ENCODE measurements at regions not wholly inside any gene's neighbourhood (a gene's known extent, or its start where the extent isn't known, plus 50 kb on each side); places are given as distances from the start of the nearest gene placed in this dataset.

- H3K9ac ChIP-seq (ENCODE audit: control insufficient read depth, insufficient read depth, low read length): no peak overlapping the region
- DNase-seq (ENCODE audit: low read depth, low spot score) (no peak), ATAC-seq (no peak), FAIRE-seq (no peak)
- TF ChIP-seq BRCA1 (IDR thresholded peaks at IDR 0.05; ENCODE audit: low read depth, low read length): no peak
- H3K27ac ChIP-seq (ENCODE audit: control insufficient read depth, insufficient read depth): no peak overlapping the region
- in situ Hi-C loops (cut with MboI): no loop called here
- RAD21 ChIA-PET (ENCODE audit: unreplicated experiment): no interaction called here
- SMC1A ChIA-PET (ENCODE audit: uncharacterized antibody, unreplicated experiment): no interaction called here
- H3K4me2 ChIP-seq (ENCODE audit: control insufficient read depth, insufficient read depth): no peak overlapping the region
- CTCF ChIA-PET: no interaction called here
- WGBS (ENCODE audit: insufficient coverage, insufficient replicate concordance, low lambda C conversion rate, missing lambda C conversion rate): 35% methylated on average over 4 of the region's 4 CpGs
- no peaks in the 10 kb centered on the region for H3K4me1 ChIP-seq (ENCODE audit: control insufficient read depth, insufficient read depth, low read length)
- H3K9me3 ChIP-seq (replicated peaks; ENCODE audit: control insufficient read depth, insufficient read depth, low read length): no peaks in the 10 kb centered on the region
- H3K79me2 ChIP-seq (ENCODE audit: control insufficient read depth, insufficient read depth, low read length): no peaks in the 10 kb centered on the region
- no TSS peak for BruUV-seq (replicated peaks)
- H3K4me3 ChIP-seq: no peak overlapping the region
- no peaks in the 10 kb centered on the region for H3K36me3 ChIP-seq (ENCODE audit: control insufficient read depth in 2 of 2, insufficient read depth in 2 of 2, low read length in 1 of 2)
- no peak overlapping the region for H2AFZ ChIP-seq (ENCODE audit: control insufficient read depth, low read depth, low read length)
- no peaks in the 10 kb centered on the region for H3K27me3 ChIP-seq (replicated peaks in 1 of 2; ENCODE audit: control insufficient read depth in 2 of 2, insufficient read depth in 2 of 2, low read length in 1 of 2)
- POLR2A ChIA-PET: no interaction called here
- H4K20me1 ChIP-seq (ENCODE audit: control insufficient read depth, insufficient read depth): no peaks in the 10 kb centered on the region
- intact Hi-C loops (cut with micrococcal nuclease; ENCODE audit: unreplicated experiment): no loop called here
Observed at GRCh38 chr3:66720508-66720907, 219.7 kb upstream of the LRIG1 start.

GRCh38 chr3:66722675-66723074, 221.9 kb upstream of the LRIG1 start:
- Histone ChIP-seq H3K27ac (ENCODE audit: control insufficient read depth, insufficient read depth) (no peak overlapping the region), H2AFZ (ENCODE audit: control insufficient read depth, low read depth, low read length) (no peak overlapping the region), H3K36me3 (ENCODE audit: control insufficient read depth in 2 of 2, insufficient read depth in 2 of 2, low read length in 1 of 2) (no peaks in the 10 kb centered on the region), H3K79me2 (ENCODE audit: control insufficient read depth, insufficient read depth, low read length) (no peaks in the 10 kb centered on the region), H3K4me2 (ENCODE audit: control insufficient read depth, insufficient read depth) (no peak overlapping the region), H3K4me3 (no peak overlapping the region), H3K4me1 (ENCODE audit: control insufficient read depth, insufficient read depth, low read length) (no peaks in the 10 kb centered on the region), H4K20me1 (ENCODE audit: control insufficient read depth, insufficient read depth) (no peaks in the 10 kb centered on the region), H3K27me3 (replicated peaks in 1 of 2; ENCODE audit: control insufficient read depth in 2 of 2, insufficient read depth in 2 of 2, low read length in 1 of 2) (no peaks in the 10 kb centered on the region), H3K9me3 (replicated peaks; ENCODE audit: control insufficient read depth, insufficient read depth, low read length) (no peaks in the 10 kb centered on the region), H3K9ac (ENCODE audit: control insufficient read depth, insufficient read depth, low read length) (no peak overlapping the region)
- ChIA-PET RAD21 (ENCODE audit: unreplicated experiment) (no interaction called here), CTCF (no interaction called here), POLR2A (no interaction called here), SMC1A (ENCODE audit: uncharacterized antibody, unreplicated experiment) (no interaction called here)
- in situ Hi-C loops (cut with MboI) (no loop called here), intact Hi-C loops (cut with micrococcal nuclease; ENCODE audit: unreplicated experiment) (no loop called here)
- no peak for FAIRE-seq
- no TSS peak for BruUV-seq (replicated peaks)
- WGBS (ENCODE audit: insufficient coverage, insufficient replicate concordance, low lambda C conversion rate, missing lambda C conversion rate): 58% methylated on average over 2 of the region's 2 CpGs
- no peak for ATAC-seq
- DNase-seq (ENCODE audit: low read depth, low spot score): no peak
- TF ChIP-seq ZBTB33 (IDR thresholded peaks at IDR 0.05) (no peak), CHD4 (IDR thresholded peaks at IDR 0.05) (no peak), ZNF622 (IDR thresholded peaks at IDR 0.05) (no peak), YBX1 (IDR thresholded peaks at IDR 0.05) (no peak), EP300 (IDR thresholded peaks at IDR 0.05; ENCODE audit: borderline replicate concordance in 1 of 2, control insufficient read depth in 1 of 2, low read depth in 2 of 2, low read length in 2 of 2) (no peak), CEBPB (IDR thresholded peaks at IDR 0.05; ENCODE audit: borderline replicate concordance in 1 of 2, low read depth in 2 of 2, low read length in 2 of 2) (no peak), CBX5 (IDR thresholded peaks at IDR 0.05; ENCODE audit: low read depth) (no peak), TCF12 (IDR thresholded peaks at IDR 0.05; ENCODE audit: low read depth, low read length) (no peak), CUX1 (IDR thresholded peaks at IDR 0.05; ENCODE audit: insufficient replicate concordance, low read depth, low read length) (no peak), GABPA (IDR thresholded peaks at IDR 0.05; ENCODE audit: low read depth) (no peak), RBBP5 (conservative IDR thresholded peaks at IDR 0.05) (no peak)

Data from GM12878 (cell line).